PC-3 (cell line): ENCODE measurements at regions not wholly inside any gene's neighbourhood (a gene's known extent, or its start where the extent isn't known, plus 50 kb on each side); places are given as distances from the start of the nearest gene placed in this dataset.

Experiments used
- CTCF ChIP-seq: fragments of 300-600 bp; sonication (generic); conservative IDR thresholded peaks from 2 replicates; pipeline ENCODE4 v1.5.1; 2017; ENCODE audit warnings: antibody characterized with exemption, low read depth, mild to moderate bottlenecking, low read length
- EZH2 ChIP-seq: fragments of 300-600 bp; sonication (generic); IDR thresholded peaks from one replicate; pipeline ENCODE4 v1.6.1; 2017; ENCODE audit warnings: antibody characterized with exemption, mild to moderate bottlenecking, low read length; ENCODE audit not compliant: unreplicated experiment
- EZH2phosphoT487 ChIP-seq: fragments of 300-600 bp; sonication (generic); IDR thresholded peaks from 2 replicates; pipeline ENCODE4 v1.6.1; 2018; ENCODE audit warnings: mild to moderate bottlenecking, antibody characterized with exemption, low read length, borderline replicate concordance

GRCh38 chr1:193588311-193589082 lies 402.1 kb upstream of the B3GALT2 start:
- no peak for TF ChIP-seq CTCF
- TF ChIP-seq EZH2, result no peak
- no peak for TF ChIP-seq EZH2phosphoT487
